ENCODE measurements at regions not wholly inside any gene's neighbourhood (a gene's known extent, or its start where the extent isn't known, plus 50 kb on each side); places are given as distances from the start of the nearest gene placed in this dataset.
A peak's percentile ranks its signal among the peaks of the same experiment; 100 is the strongest.

GRCh38 chr14:26856876-26857518 is 259.2 kb upstream of the NOVA1 start:
- DNase-seq, result no peak

- no peak for DNase-seq
These were observed 261.6 kb upstream of the NOVA1 start for GRCh38 chr14:26859483-26859882.

- no peak for DNase-seq
These were observed 262.3 kb upstream of the NOVA1 start for GRCh38 chr14:26860111-26860510.

GRCh38 chr14:26863736-26864135 is 265.9 kb upstream of the NOVA1 start:
- DNase-seq, result no peak

- DNase-seq, result no peak
These were observed 268.9 kb upstream of the NOVA1 start for GRCh38 chr14:26866721-26867120.

GRCh38 chr14:26867171-26867757 is 269.4 kb upstream of the NOVA1 start:
- no peak for DNase-seq

- DNase-seq, result no peak
These were observed 272.3 kb upstream of the NOVA1 start for GRCh38 chr14:26870096-26870495.

GRCh38 chr14:26870722-26871617 is 273.1 kb upstream of the NOVA1 start:
- DNase-seq, result no peak

GRCh38 chr14:26872515-26873361 is 274.9 kb upstream of the NOVA1 start:
- no peak for DNase-seq

- DNase-seq, result no peak
These were observed 275.6 kb upstream of the NOVA1 start for GRCh38 chr14:26873362-26873960.

- DNase-seq, result no peak
These were observed 290.0 kb upstream of the NOVA1 start for GRCh38 chr14:26887847-26888246.

- DNase-seq, result no peak
These were observed 290.8 kb upstream of the NOVA1 start for GRCh38 chr14:26888592-26888991.

- no peak for DNase-seq
These were observed 298.6 kb upstream of the NOVA1 start for GRCh38 chr14:26896447-26896846.

GRCh38 chr14:26897196-26897595 is 299.4 kb upstream of the NOVA1 start:
- no peak for DNase-seq

- DNase-seq, result no peak
These were observed 307.4 kb upstream of the NOVA1 start for GRCh38 chr14:26905229-26905628.

- DNase-seq, result no peak
These were observed 316.0 kb upstream of the NOVA1 start for GRCh38 chr14:26913786-26914185.

GRCh38 chr14:26917086-26917485 is 319.3 kb upstream of the NOVA1 start:
- peak in 1 of 2 experiments; percentile 6 for DNase-seq

GRCh38 chr14:26925876-26926584 is 328.2 kb upstream of the NOVA1 start:
- DNase-seq, result no peak

- DNase-seq, result no peak
These were observed 328.8 kb upstream of the NOVA1 start for GRCh38 chr14:26926585-26926984.

- no peak for DNase-seq
These were observed 330.2 kb upstream of the NOVA1 start for GRCh38 chr14:26928019-26928418.

- DNase-seq, result no peak
These were observed 331.5 kb upstream of the NOVA1 start for GRCh38 chr14:26929361-26929760.

GRCh38 chr14:26930576-26930975 is 332.7 kb upstream of the NOVA1 start:
- no peak for DNase-seq

All from AML-193 (cell line).